ENCODE measurements at regions not wholly inside any gene's neighbourhood (a gene's known extent, or its start where the extent isn't known, plus 50 kb on each side); places are given as distances from the start of the nearest gene placed in this dataset.
"Not testable (repeated sequence)": the region's sequence is repeated elsewhere in the genome, so short reads cannot be mapped to it uniquely, and the experiment has no call there.

- DNase-seq = no peak
Observed at GRCh38 chr10:3941676-3942075, 156.7 kb upstream of the KLF6 start.

- DNase-seq = no peak
Observed at GRCh38 chr10:3936422-3937040, 151.5 kb upstream of the KLF6 start.

GRCh38 chr10:3935933-3936359 lies 150.9 kb upstream of the KLF6 start:
- DNase-seq = no peak

GRCh38 chr10:3935141-3935540 lies 150.1 kb upstream of the KLF6 start:
- DNase-seq = no peak

GRCh38 chr10:3933733-3934132 lies 148.7 kb upstream of the KLF6 start:
- DNase-seq = no peak

GRCh38 chr10:3932597-3933375 lies 147.8 kb upstream of the KLF6 start:
- DNase-seq = no peak

- DNase-seq = no peak
Observed at GRCh38 chr10:3931901-3932300, 146.9 kb upstream of the KLF6 start.

GRCh38 chr10:3931224-3931623 lies 146.2 kb upstream of the KLF6 start:
- DNase-seq = no peak

- no peak for DNase-seq
Observed at GRCh38 chr10:3928569-3928968, 143.6 kb upstream of the KLF6 start.

- no peak for DNase-seq
Observed at GRCh38 chr10:3928078-3928477, 143.1 kb upstream of the KLF6 start.

GRCh38 chr10:3926675-3927525 lies 141.9 kb upstream of the KLF6 start:
- DNase-seq = no peak

GRCh38 chr10:3926258-3926657 lies 141.2 kb upstream of the KLF6 start:
- no peak for DNase-seq

- DNase-seq = no peak
Observed at GRCh38 chr10:3925184-3925583, 140.2 kb upstream of the KLF6 start.

GRCh38 chr10:3924344-3924743 lies 139.3 kb upstream of the KLF6 start:
- no peak for DNase-seq

GRCh38 chr10:3923033-3923432 lies 138.0 kb upstream of the KLF6 start:
- DNase-seq = no peak

GRCh38 chr10:3919709-3920308 lies 134.8 kb upstream of the KLF6 start:
- DNase-seq = no peak

GRCh38 chr10:3917392-3917791 lies 132.4 kb upstream of the KLF6 start:
- DNase-seq = not testable (repeated sequence)

GRCh38 chr10:3914733-3915132 lies 129.7 kb upstream of the KLF6 start:
- no peak for DNase-seq

- no peak for DNase-seq
Observed at GRCh38 chr10:3911713-3912442, 126.9 kb upstream of the KLF6 start.

- no peak for DNase-seq
Observed at GRCh38 chr10:3911241-3911640, 126.2 kb upstream of the KLF6 start.

GRCh38 chr10:3909339-3909738 lies 124.3 kb upstream of the KLF6 start:
- no peak for DNase-seq

- no peak for DNase-seq
Observed at GRCh38 chr10:3908183-3908582, 123.2 kb upstream of the KLF6 start.

GRCh38 chr10:3907514-3907913 lies 122.5 kb upstream of the KLF6 start:
- DNase-seq = no peak
